ENCODE measurements at regions not wholly inside any gene's neighbourhood (a gene's known extent, or its start where the extent isn't known, plus 50 kb on each side); places are given as distances from the start of the nearest gene placed in this dataset.

DNA sequence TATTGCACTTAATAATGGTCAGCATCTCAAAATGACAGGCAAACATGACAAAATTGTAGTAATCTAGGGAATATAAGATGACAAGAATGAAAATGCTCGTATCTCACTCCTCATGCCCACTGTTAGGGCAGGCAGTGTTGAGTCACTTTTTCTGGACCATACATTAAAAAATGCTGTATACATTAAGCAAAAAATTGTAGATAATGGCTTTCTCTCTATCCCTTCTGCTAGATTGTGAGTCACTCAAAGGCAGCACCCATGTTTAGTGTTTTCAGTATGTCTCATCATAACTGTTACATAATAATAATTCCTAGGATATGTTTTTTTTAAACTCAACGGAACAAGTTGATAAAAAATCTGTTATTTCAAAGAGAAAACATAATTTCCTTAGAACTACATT lies 199.3 kb downstream of the TENT5A start:
- Histone ChIP-seq H3K27me3 (replicated peaks; ENCODE audit: insufficient read depth) (no peaks in the 10 kb centered on the region), H3K36me3 (no peaks in the 10 kb centered on the region), H3K27ac (no peak overlapping the region), H3K4me3 (no peak overlapping the region), H3K4me1 (replicated peaks) (no peaks in the 10 kb centered on the region), H3K9me3 (no peaks in the 10 kb centered on the region)
- 82% methylated on average over 2 of the region's 2 CpGs for WGBS
- intact Hi-C loops (cut with DNase I), result no loop called here
- DNase-seq (ENCODE audit: low spot score), result no peak
- TF ChIP-seq, protein P1, sequence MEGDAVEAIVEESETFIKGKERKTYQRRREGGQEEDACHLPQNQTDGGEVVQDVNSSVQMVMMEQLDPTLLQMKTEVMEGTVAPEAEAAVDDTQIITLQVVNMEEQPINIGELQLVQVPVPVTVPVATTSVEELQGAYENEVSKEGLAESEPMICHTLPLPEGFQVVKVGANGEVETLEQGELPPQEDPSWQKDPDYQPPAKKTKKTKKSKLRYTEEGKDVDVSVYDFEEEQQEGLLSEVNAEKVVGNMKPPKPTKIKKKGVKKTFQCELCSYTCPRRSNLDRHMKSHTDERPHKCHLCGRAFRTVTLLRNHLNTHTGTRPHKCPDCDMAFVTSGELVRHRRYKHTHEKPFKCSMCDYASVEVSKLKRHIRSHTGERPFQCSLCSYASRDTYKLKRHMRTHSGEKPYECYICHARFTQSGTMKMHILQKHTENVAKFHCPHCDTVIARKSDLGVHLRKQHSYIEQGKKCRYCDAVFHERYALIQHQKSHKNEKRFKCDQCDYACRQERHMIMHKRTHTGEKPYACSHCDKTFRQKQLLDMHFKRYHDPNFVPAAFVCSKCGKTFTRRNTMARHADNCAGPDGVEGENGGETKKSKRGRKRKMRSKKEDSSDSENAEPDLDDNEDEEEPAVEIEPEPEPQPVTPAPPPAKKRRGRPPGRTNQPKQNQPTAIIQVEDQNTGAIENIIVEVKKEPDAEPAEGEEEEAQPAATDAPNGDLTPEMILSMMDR (IDR thresholded peaks at IDR 0.05), result no peak
- no peak for TF ChIP-seq POLR2A (IDR thresholded peaks at IDR 0.05)
- TF ChIP-seq POLR2AphosphoS5 (IDR thresholded peaks at IDR 0.05), result no peak

DNA sequence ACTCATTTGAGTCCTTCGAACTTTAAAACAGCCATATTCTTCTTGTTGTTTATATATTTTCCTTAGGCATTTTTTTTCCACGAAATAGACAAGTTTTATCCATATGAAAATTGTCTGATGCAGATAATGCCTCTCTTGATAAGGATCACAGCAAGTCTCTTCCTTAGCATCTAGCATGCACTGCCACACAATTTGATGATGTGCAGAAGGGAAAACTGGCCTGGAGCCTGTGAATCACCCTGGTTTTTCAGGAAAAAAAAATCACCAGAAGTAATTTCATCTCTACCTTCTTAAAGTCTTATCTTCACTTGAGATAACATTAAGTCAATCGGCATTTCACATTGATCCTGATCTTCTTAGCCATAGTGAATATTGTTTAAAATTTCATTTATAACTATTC lies 199.8 kb downstream of the TENT5A start:
- Histone ChIP-seq H3K36me3 (no peaks in the 10 kb centered on the region), H3K9me3 (no peaks in the 10 kb centered on the region), H3K27ac (no peak overlapping the region), H3K4me3 (no peak overlapping the region), H3K4me1 (replicated peaks) (no peaks in the 10 kb centered on the region), H3K27me3 (replicated peaks; ENCODE audit: insufficient read depth) (no peaks in the 10 kb centered on the region)
- DNase-seq (ENCODE audit: low spot score), result no peak
- WGBS, result 66% methylated on average over 3 of the region's 3 CpGs
- TF ChIP-seq POLR2AphosphoS5 (IDR thresholded peaks at IDR 0.05) (no peak), POLR2A (IDR thresholded peaks at IDR 0.05) (no peak)
- TF ChIP-seq, protein P1 (IDR thresholded peaks at IDR 0.05), result no peak
- intact Hi-C loops (cut with DNase I), result no loop called here

DNA sequence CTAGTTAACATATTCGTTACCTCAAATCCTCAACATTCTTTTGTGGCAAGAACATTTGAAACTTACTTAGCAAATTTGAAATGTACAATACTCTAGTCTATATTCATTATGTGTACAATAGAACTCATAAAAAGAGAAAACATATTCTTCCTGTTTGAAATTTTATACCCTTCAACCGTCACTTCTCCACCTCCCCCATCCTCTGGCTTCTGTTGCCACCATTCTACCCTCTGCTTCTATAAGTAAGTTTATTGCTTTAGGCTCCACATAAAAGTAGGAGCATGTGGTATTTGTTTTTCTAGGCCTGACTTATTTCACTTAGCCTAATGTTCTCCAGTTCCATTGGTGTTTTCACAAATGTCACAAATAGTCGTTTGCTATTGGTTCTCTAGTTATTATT lies 205.3 kb downstream of the TENT5A start:
- no peaks in the 10 kb centered on the region for H3K27me3 ChIP-seq (replicated peaks; ENCODE audit: insufficient read depth)
- H3K27ac ChIP-seq, result no peak overlapping the region
- no peaks in the 10 kb centered on the region for H3K4me1 ChIP-seq (replicated peaks)
- H3K4me3 ChIP-seq, result no peak overlapping the region
- no peaks in the 10 kb centered on the region for H3K9me3 ChIP-seq
- intact Hi-C loops (cut with DNase I), result no loop called here
- DNase-seq (ENCODE audit: low spot score), result no peak
- TF ChIP-seq, protein P1 (IDR thresholded peaks at IDR 0.05), result no peak
- TF ChIP-seq POLR2A (IDR thresholded peaks at IDR 0.05), result no peak
- TF ChIP-seq POLR2AphosphoS5 (IDR thresholded peaks at IDR 0.05), result no peak
- WGBS, result 43% methylated on average over 3 of the region's 3 CpGs
- H3K36me3 ChIP-seq, result no peaks in the 10 kb centered on the region

DNA sequence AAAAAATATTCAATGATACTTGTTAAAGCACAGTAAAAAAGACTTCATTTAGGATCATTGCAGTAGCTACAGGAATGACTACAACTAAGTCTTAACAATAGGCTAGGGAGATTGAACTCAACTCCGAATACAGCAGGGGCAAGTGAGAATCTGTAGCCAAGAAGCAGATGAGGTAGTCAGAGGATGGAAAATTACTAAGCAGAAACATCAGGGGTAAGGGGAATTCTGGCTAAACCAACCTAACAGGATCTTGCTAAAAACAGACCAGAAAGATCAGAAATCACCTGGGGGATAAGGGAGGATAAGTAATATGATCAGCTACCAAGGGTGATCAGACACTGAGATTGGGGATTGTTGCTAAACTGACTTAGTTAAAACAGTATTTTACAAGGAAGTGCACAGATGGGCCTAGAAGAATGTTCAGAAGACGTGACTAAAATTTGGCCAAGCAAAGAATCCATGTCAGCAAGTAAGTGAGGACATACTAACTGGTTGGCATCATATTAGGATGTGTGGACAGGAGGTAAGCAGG lies 217.5 kb downstream of the TENT5A start:
- Histone ChIP-seq H3K4me1 (replicated peaks) (no peaks in the 10 kb centered on the region), H3K27me3 (replicated peaks; ENCODE audit: insufficient read depth) (no peaks in the 10 kb centered on the region), H3K9me3 (no peaks in the 10 kb centered on the region), H3K36me3 (no peaks in the 10 kb centered on the region), H3K27ac (no peak overlapping the region), H3K4me3 (no peak overlapping the region)
- DNase-seq (ENCODE audit: low spot score), result no peak
- 55% methylated on average over 2 of the region's 2 CpGs for WGBS
- intact Hi-C loops (cut with DNase I), result no loop called here
- TF ChIP-seq POLR2A (IDR thresholded peaks at IDR 0.05) (no peak), POLR2AphosphoS5 (IDR thresholded peaks at IDR 0.05) (no peak)
- TF ChIP-seq, protein P1 (IDR thresholded peaks at IDR 0.05), result no peak

DNA sequence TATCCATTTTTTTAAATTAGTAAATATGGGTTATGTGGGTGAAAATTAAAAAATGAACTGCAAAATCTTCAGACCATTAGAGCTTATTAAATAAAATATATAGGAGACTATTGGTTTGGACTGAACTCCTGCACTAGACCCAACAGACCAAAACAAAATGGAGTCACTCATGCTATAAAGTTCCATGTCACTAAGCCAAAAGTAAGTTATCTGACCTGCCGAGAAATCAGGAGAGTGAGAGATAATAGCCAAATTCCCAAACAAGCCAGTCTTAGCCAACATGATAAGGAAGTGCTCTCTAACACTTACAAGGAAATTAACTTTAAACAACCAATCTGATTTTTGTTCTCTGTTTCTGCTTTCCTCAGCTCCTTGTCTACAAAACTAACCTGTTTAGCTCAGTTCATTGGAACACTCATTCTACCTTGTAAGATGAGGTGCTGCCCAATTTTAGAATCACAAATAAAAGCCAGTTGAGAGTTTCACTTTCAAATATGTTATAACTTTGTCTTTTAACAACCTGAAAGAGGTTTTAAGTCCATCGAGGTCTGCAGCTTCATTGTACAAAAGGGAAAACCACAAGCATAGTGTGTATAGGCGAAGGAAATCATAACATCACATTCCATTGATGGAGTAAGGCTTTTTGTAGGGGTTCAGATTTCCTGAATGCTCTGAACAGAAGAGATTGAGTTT lies 220.5 kb downstream of the TENT5A start:
- H3K4me1 ChIP-seq (replicated peaks), result no peaks in the 10 kb centered on the region
- no peaks in the 10 kb centered on the region for H3K27me3 ChIP-seq (replicated peaks; ENCODE audit: insufficient read depth)
- DNase-seq (ENCODE audit: low spot score), result no peak
- 72% methylated on average over 3 of the region's 3 CpGs for WGBS
- TF ChIP-seq POLR2AphosphoS5 (IDR thresholded peaks at IDR 0.05) (no peak), POLR2A (IDR thresholded peaks at IDR 0.05) (no peak)
- TF ChIP-seq, protein P1 (IDR thresholded peaks at IDR 0.05), result no peak
- H3K27ac ChIP-seq, result no peak overlapping the region
- intact Hi-C loops (cut with DNase I), result no loop called here
- H3K36me3 ChIP-seq, result no peaks in the 10 kb centered on the region
- H3K4me3 ChIP-seq, result no peak overlapping the region
- H3K9me3 ChIP-seq, result no peaks in the 10 kb centered on the region

Data from prostate gland (tissue), 2 donors.